ENCODE measurements at regions not wholly inside any gene's neighbourhood (a gene's known extent, or its start where the extent isn't known, plus 50 kb on each side); places are given as distances from the start of the nearest gene placed in this dataset.

DNA sequence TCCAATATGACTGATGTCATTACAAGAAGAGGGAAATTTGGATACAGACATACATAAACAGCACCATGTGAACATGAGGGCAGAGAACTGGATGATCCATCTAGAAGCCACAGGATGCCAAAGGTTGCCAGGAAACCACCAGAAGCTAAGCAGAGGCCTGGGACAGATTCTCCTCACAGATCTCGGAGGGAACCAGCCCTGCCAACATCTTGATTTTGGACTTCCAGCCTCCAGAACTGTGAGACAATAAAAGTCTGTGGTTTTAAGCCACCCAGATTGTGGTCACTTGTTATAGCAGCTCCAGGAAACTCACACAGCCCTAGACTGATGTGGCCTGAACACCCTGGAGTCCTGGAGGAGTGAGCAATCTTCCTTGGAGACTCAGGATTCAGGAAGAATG lies 351.6 kb downstream of the EIPR1 start:
- no peaks in the 10 kb centered on the region for H3K4me1 Mint-ChIP-seq (ENCODE audit: low read depth)
- H3K27me3 Mint-ChIP-seq (ENCODE audit: insufficient read depth) = peaks cover 4% of the 10 kb centered on the region
- no peak overlapping the region for H3K27ac Mint-ChIP-seq
- no peak overlapping the region for H3K4me3 Mint-ChIP-seq
- H3K9me3 Mint-ChIP-seq = peaks cover 28% of the 10 kb centered on the region
- TF ChIP-seq, protein P1, sequence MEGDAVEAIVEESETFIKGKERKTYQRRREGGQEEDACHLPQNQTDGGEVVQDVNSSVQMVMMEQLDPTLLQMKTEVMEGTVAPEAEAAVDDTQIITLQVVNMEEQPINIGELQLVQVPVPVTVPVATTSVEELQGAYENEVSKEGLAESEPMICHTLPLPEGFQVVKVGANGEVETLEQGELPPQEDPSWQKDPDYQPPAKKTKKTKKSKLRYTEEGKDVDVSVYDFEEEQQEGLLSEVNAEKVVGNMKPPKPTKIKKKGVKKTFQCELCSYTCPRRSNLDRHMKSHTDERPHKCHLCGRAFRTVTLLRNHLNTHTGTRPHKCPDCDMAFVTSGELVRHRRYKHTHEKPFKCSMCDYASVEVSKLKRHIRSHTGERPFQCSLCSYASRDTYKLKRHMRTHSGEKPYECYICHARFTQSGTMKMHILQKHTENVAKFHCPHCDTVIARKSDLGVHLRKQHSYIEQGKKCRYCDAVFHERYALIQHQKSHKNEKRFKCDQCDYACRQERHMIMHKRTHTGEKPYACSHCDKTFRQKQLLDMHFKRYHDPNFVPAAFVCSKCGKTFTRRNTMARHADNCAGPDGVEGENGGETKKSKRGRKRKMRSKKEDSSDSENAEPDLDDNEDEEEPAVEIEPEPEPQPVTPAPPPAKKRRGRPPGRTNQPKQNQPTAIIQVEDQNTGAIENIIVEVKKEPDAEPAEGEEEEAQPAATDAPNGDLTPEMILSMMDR (IDR thresholded peaks at IDR 0.05) = no peak
- DNase-seq = no peak
- no peaks in the 10 kb centered on the region for H3K36me3 Mint-ChIP-seq (ENCODE audit: low read depth)

DNA sequence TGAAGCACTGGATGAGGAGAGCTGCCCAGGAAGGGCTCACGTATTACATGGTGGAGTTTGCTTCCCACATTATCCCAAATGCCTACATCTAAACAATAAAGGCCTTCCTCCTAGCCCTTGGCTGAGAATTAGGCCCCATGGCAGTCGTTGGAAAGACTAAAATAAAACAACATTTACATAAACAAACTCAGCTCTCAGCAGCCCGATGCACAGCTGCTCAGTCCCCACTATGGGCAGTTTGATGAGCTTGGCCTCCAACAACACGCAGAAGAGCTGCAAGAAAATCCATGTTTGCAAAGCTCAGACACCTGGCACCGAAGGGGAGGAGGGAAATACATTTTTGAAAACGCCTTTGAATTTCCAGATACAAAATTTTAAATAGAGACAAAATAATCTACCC lies 352.4 kb downstream of the EIPR1 start:
- Mint-ChIP-seq H3K9me3 (peaks cover 29% of the 10 kb centered on the region), H3K27me3 (ENCODE audit: insufficient read depth) (peaks cover 4% of the 10 kb centered on the region), H3K27ac (no peak overlapping the region), H3K4me3 (no peak overlapping the region), H3K4me1 (ENCODE audit: low read depth) (no peaks in the 10 kb centered on the region), H3K36me3 (ENCODE audit: low read depth) (no peaks in the 10 kb centered on the region)
- DNase-seq = no peak
- TF ChIP-seq, protein P1 (IDR thresholded peaks at IDR 0.05) = no peak

DNA sequence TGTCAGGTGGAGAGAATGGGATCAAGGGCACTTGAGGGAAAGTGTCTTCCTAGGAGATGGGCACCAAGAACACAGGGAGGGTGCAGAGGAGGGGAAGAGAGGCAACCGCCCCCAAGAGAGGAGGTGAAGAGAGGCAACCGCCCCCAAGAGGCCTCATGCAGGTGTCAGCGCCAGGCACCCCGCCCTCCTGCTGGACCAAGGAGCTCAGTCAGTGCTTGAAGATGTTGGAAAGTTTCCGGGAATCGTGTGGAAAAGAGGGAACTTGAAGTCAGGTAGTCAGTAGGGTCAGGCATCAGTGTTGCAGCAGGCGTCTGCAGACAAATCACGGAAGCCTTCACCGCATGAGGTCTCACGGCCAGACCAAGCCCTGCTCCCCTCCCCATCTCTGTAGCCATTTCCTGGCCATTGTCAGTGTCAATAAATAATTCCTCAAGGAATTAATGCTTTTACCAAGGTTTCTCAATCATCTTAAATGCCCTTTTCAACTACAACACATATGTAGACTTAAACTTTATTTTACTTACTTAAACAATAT lies 353.1 kb downstream of the EIPR1 start:
- DNase-seq = no peak
- Mint-ChIP-seq H3K9me3 (peaks cover 36% of the 10 kb centered on the region), H3K36me3 (ENCODE audit: low read depth) (no peaks in the 10 kb centered on the region), H3K27ac (no peak overlapping the region), H3K4me1 (ENCODE audit: low read depth) (no peaks in the 10 kb centered on the region), H3K4me3 (no peak overlapping the region), H3K27me3 (ENCODE audit: insufficient read depth) (peaks cover 4% of the 10 kb centered on the region)
- TF ChIP-seq, protein P1 (IDR thresholded peaks at IDR 0.05) = no peak

DNA sequence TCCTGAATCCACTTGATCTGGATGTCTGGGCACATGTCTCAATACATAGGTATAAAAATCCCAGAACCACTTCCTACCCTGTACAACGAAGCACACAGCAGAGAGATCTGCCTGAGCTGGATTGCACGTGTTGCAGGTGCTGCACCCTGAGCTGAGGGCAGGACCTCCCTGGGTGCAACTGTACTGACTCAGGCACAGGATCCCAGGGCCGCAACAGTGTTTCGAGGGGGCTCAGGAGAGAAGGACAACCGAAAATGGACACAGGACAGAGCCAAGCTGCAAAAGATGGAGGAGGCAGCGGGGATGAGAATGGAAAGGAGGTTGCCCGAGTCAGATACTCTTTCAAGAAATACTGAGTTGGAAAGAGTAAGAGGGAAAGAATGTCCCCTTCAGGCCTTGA lies 354.1 kb downstream of the EIPR1 start:
- H3K36me3 Mint-ChIP-seq (ENCODE audit: low read depth) = no peaks in the 10 kb centered on the region
- peaks cover 43% of the 10 kb centered on the region for H3K9me3 Mint-ChIP-seq

DNA sequence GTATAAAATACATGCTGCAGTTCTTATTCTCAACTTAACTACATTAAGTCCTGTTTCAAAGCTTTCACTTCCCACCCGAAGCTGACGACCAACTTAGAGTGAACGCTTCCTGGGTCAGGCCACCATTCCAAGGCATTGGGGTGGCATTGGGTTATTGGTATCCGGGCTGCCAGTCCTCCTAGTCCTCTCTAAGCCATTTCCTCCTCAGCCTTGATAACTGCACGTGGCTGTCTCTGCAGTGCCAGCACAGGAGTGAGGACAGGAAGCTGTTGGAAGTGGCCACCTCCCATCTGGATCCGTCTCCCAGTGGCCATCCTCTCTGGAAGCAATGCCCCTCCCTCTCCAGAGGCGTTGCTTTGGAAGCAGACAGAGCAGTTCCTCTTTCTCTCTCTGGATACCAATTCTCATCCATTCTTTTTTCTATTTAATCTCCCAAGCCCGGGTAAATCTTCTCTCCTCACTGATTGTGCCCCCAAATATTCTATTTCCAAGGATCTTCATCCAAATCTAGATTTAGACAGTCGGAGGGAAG lies 354.7 kb downstream of the EIPR1 start:
- no peak for DNase-seq
- no peaks in the 10 kb centered on the region for H3K36me3 Mint-ChIP-seq (ENCODE audit: low read depth)
- peaks cover 4% of the 10 kb centered on the region for H3K27me3 Mint-ChIP-seq (ENCODE audit: insufficient read depth)
- H3K4me3 Mint-ChIP-seq = no peak overlapping the region
- H3K27ac Mint-ChIP-seq = no peak overlapping the region
- no peaks in the 10 kb centered on the region for H3K4me1 Mint-ChIP-seq (ENCODE audit: low read depth)
- peaks cover 47% of the 10 kb centered on the region for H3K9me3 Mint-ChIP-seq
- TF ChIP-seq, protein P1 (IDR thresholded peaks at IDR 0.05) = no peak

More for the DNA sequence above, 354.1 kb downstream of the EIPR1 start:
- TF ChIP-seq, protein P1 (IDR thresholded peaks at IDR 0.05) = no peak
- no peak overlapping the region for H3K27ac Mint-ChIP-seq
- DNase-seq = no peak
- no peak overlapping the region for H3K4me3 Mint-ChIP-seq
- no peaks in the 10 kb centered on the region for H3K4me1 Mint-ChIP-seq (ENCODE audit: low read depth)
- H3K27me3 Mint-ChIP-seq (ENCODE audit: insufficient read depth) = peaks cover 4% of the 10 kb centered on the region

All from HFFc6 (cell line).